HCT116 (cell line): ENCODE measurements at regions not wholly inside any gene's neighbourhood (a gene's known extent, or its start where the extent isn't known, plus 50 kb on each side); places are given as distances from the start of the nearest gene placed in this dataset.

Source experiments
- ATAC-seq: fragments of 200-7000 bp; cut with Tn5 transposase; 2 replicates; pipeline ENCODE4 v1.9.1; 2020; ENCODE audit warnings: mild to moderate bottlenecking, moderate library complexity
- BruUV-seq: library from RNA; stranded (reverse); fragments of 400-500 nt; replicated peaks from 2 replicates; lab custom pipeline; 2021; lab: Mats Ljungman, UMichigan
- CTCF ChIA-PET: fragments of 300-600 bp; sonication (Branson Sonifier 250); formaldehyde crosslinking; loops from one replicate; lab custom pipeline; 2021; ENCODE audit warnings: antibody characterized with exemption; lab: Charles Lee
- POLR2A ChIA-PET: fragments of 300-600, 350-600 bp; sonication (Branson Sonifier 250); formaldehyde crosslinking; loops from one replicate; lab custom pipeline; 2021; ENCODE audit warnings: antibody characterized with exemption; lab: Charles Lee
- RAD21 ChIA-PET, 2 experiments: fragments of 300-600 bp; sonication (Branson Sonifier 250); formaldehyde crosslinking; loops; one replicate each; lab custom pipeline; 2023; ENCODE audit warnings: low total read pairs in 2 of 2; ENCODE audit not compliant: uncharacterized antibody in 2 of 2, unreplicated experiment in 2 of 2, low non-redundant PET in 1 of 2; lab: Charles Lee
- DNase-seq: peaks from one replicate; pipeline ENCODE4 v3.0.0-alpha.2; 2010; ENCODE audit warnings: low read depth, low spot score
- H2AFZ ChIP-seq: fragments of 200-600 bp; shearing (Covaris generic), sonication (generic); 2 replicates; pipeline ENCODE4 v1.6.1; 2017; ENCODE audit warnings: low read depth, mixed run types, mixed read lengths, antibody characterized with exemption, low read length; ENCODE audit not compliant: poor library complexity, severe bottlenecking
- H3K27ac ChIP-seq: 2 replicates; pipeline ENCODE4 v1.5.1; 2012; ENCODE audit warnings: low read depth, low read length
- H3K27me3 ChIP-seq: fragments of 200-600 bp; sonication (generic); 2 replicates; pipeline ENCODE4 v1.6.1; 2016; ENCODE audit warnings: mixed run types, low read length, mixed read lengths; ENCODE audit not compliant: insufficient read depth
- H3K36me3 ChIP-seq, 2 experiments: fragments of 200-500 bp in 1 of 2; fragments of 200-600 bp in 1 of 2; sonication (Bioruptor generic) in 1 of 2; sonication (generic) in 1 of 2; 2 replicates each; pipeline versions ENCODE4 v1.5.1 to v1.6.1; 2014 to 2016; ENCODE audit warnings: low read length in 2 of 2, inconsistent platforms in 1 of 2, mixed read lengths in 1 of 2, mixed run types in 1 of 2; ENCODE audit not compliant: insufficient read depth in 2 of 2, control insufficient read depth in 1 of 2
- H3K4me1 ChIP-seq, 2 experiments: fragments of 200-600 bp in 1 of 2; sonication (generic) in 1 of 2; 2 replicates each; pipeline versions ENCODE4 v1.5.1 to v1.6.1; 2012 to 2017; ENCODE audit warnings: low read length in 2 of 2, inconsistent platforms in 1 of 2, mild to moderate bottlenecking in 1 of 2, mixed read lengths in 1 of 2, mixed run types in 1 of 2, moderate library complexity in 1 of 2; ENCODE audit not compliant: insufficient read depth in 2 of 2, control insufficient read depth in 1 of 2
- H3K4me2 ChIP-seq: fragments of 200-600 bp; sonication (generic); 2 replicates; pipeline ENCODE4 v1.6.1; 2017; ENCODE audit warnings: mixed run types, low read length, mixed read lengths
- H3K4me3 ChIP-seq, 2 experiments: fragments of 200-600 bp in 1 of 2; sonication (generic) in 1 of 2; replicated peaks in 1 of 2; 2 replicates each; pipeline ENCODE4 v1.5.1; 2011 to 2016; ENCODE audit warnings: low read length in 2 of 2, control low read depth in 1 of 2, low read depth in 1 of 2, mild to moderate bottlenecking in 1 of 2, mixed read lengths in 1 of 2, mixed run types in 1 of 2
- H3K79me2 ChIP-seq: fragments of 200-600 bp; sonication (generic); 2 replicates; pipeline ENCODE4 v1.6.1; 2017; ENCODE audit warnings: mild to moderate bottlenecking, mixed run types, low read length, moderate library complexity, mixed read lengths; ENCODE audit not compliant: insufficient read depth
- H3K9ac ChIP-seq: fragments of 200-600 bp; sonication (generic); 2 replicates; pipeline ENCODE4 v1.6.1; 2016; ENCODE audit warnings: low read length, mixed read lengths
- H3K9me2 ChIP-seq: fragments of 200-600 bp; sonication (generic), shearing (Covaris generic); 2 replicates; pipeline ENCODE4 v1.6.1; 2017; ENCODE audit warnings: mixed run types, mild to moderate bottlenecking, moderate library complexity; ENCODE audit not compliant: insufficient read depth
- H3K9me3 ChIP-seq, 2 experiments: fragments of 200-500 bp in 1 of 2; fragments of 200-600 bp in 1 of 2; sonication (Bioruptor generic) in 1 of 2; sonication (generic) in 1 of 2; 2 replicates each; pipeline ENCODE4 v1.6.1; 2014 to 2017; ENCODE audit warnings: low read length in 2 of 2, mixed read lengths in 2 of 2, inconsistent platforms in 1 of 2, low read depth in 1 of 2, mild to moderate bottlenecking in 1 of 2, mixed run types in 1 of 2, moderate library complexity in 1 of 2; ENCODE audit not compliant: control insufficient read depth in 1 of 2, insufficient read depth in 1 of 2
- H4K20me1 ChIP-seq: fragments of 200-600 bp; sonication (generic), shearing (Covaris generic); 2 replicates; pipeline ENCODE4 v1.6.1; 2017; ENCODE audit warnings: mixed run types, mild to moderate bottlenecking, moderate library complexity; ENCODE audit not compliant: insufficient read depth
- CBX3 ChIP-seq: IDR thresholded peaks from 2 replicates; pipeline ENCODE4 v1.6.1; 2012; ENCODE audit warnings: low read depth
- EGR1 ChIP-seq: IDR thresholded peaks from 2 replicates; pipeline ENCODE4 v1.6.1; 2012; ENCODE audit warnings: low read depth
- ELF1 ChIP-seq: IDR thresholded peaks from 2 replicates; pipeline ENCODE4 v1.6.1; 2012; ENCODE audit warnings: low read depth, borderline replicate concordance
- EZH2 ChIP-seq: fragments of 200-600 bp; sonication (generic); IDR thresholded peaks from 2 replicates; pipeline ENCODE4 v1.6.1; 2017; ENCODE audit warnings: antibody characterized with exemption, mixed run types
- FOSL1 ChIP-seq: IDR thresholded peaks from 2 replicates; pipeline ENCODE4 v1.6.1; 2012; ENCODE audit warnings: low read depth
- POLR2A ChIP-seq: IDR thresholded peaks from 2 replicates; pipeline ENCODE4 v1.7.0; 2011; ENCODE audit warnings: borderline replicate concordance; ENCODE audit not compliant: insufficient read depth, insufficient read length; ENCODE audit errors: extremely low read depth
- POLR2AphosphoS5 ChIP-seq: IDR thresholded peaks from 2 replicates; pipeline ENCODE4 v1.6.1; 2011; ENCODE audit warnings: mild to moderate bottlenecking, low read depth, low read length, moderate library complexity
- REST ChIP-seq: IDR thresholded peaks from 2 replicates; pipeline ENCODE4 v1.6.1; 2012; ENCODE audit warnings: low read depth
- SIN3A ChIP-seq: IDR thresholded peaks from 2 replicates; pipeline ENCODE4 v1.6.1; 2012; ENCODE audit warnings: low read depth
- TCF7L2 ChIP-seq: IDR thresholded peaks from 2 replicates; pipeline ENCODE4 v1.7.0; 2011; ENCODE audit warnings: borderline replicate concordance, inconsistent platforms; ENCODE audit not compliant: insufficient read depth, insufficient read length; ENCODE audit errors: extremely low read depth
- YY1 ChIP-seq: IDR thresholded peaks from 2 replicates; pipeline ENCODE4 v1.6.1; 2011; ENCODE audit warnings: low read length, low read depth, moderate library complexity, mild to moderate bottlenecking; ENCODE audit not compliant: insufficient replicate concordance; ENCODE audit errors: extremely low read depth
- ZBTB33 ChIP-seq: IDR thresholded peaks from 2 replicates; pipeline ENCODE4 v1.6.1; 2011; ENCODE audit warnings: mild to moderate bottlenecking, low read length, moderate library complexity; ENCODE audit not compliant: insufficient replicate concordance; ENCODE audit errors: extremely low read depth
- ZFX ChIP-seq: fragments of 450-650 bp; IDR thresholded peaks from 2 replicates; pipeline ENCODE4 v1.6.1; 2017
- ZNF274 ChIP-seq: fragments of 200-500 bp; sonication (Bioruptor generic); IDR thresholded peaks from 2 replicates; pipeline ENCODE4 v1.6.1; 2014; ENCODE audit warnings: mild to moderate bottlenecking, low read depth, low read length, inconsistent platforms
- intact Hi-C: fragments of 100-400 bp; cut with micrococcal nuclease; formaldehyde crosslinking; loops from 2 replicates; pipeline ENCODE4 v1.10.0; 2022

- Histone ChIP-seq H2AFZ (no peak overlapping the region), H3K79me2 (no peaks in the 10 kb centered on the region), H3K9ac (no peak overlapping the region), H3K4me3 (no peak overlapping the region), H4K20me1 (no peaks in the 10 kb centered on the region), H3K27me3 (peaks cover 14% of the 10 kb centered on the region), H3K9me2 (peaks cover 3% of the 10 kb centered on the region; the same call in 1 of the 2 replicates), H3K9me3 (no peaks in the 10 kb centered on the region), H3K36me3 (no peaks in the 10 kb centered on the region), H3K4me2 (no peak overlapping the region), H3K27ac (no peak overlapping the region), H3K4me1 (no peaks in the 10 kb centered on the region)
- ChIA-PET CTCF (no interaction called here), POLR2A (no interaction called here), RAD21 (no interaction called here)
- BruUV-seq: no TSS peak
- ATAC-seq (no peak), DNase-seq (no peak)
- no peak for TF ChIP-seq FOSL1
- TF ChIP-seq ZFX: no peak
- TF ChIP-seq EGR1: no peak
- TF ChIP-seq TCF7L2: no peak
- no peak for TF ChIP-seq ZBTB33
- no peak for TF ChIP-seq EZH2
- TF ChIP-seq YY1: no peak
- TF ChIP-seq SIN3A: no peak
- intact Hi-C loops: no loop called here
These were observed 421.7 kb upstream of the ZNF462 start for GRCh38 chr9:106441283-106441682.

- POLR2A ChIA-PET: no interaction called here
- H3K4me2 ChIP-seq: no peak overlapping the region
- no peak overlapping the region for H3K27ac ChIP-seq
- no peaks in the 10 kb centered on the region for H3K79me2 ChIP-seq
- H4K20me1 ChIP-seq: no peaks in the 10 kb centered on the region
- H3K36me3 ChIP-seq: no peaks in the 10 kb centered on the region
- no peak overlapping the region for H3K4me3 ChIP-seq
- TF ChIP-seq ELF1 (no peak), CBX3 (no peak), ZNF274 (no peak), POLR2AphosphoS5 (no peak), SIN3A (no peak), REST (no peak), POLR2A (no peak), ZFX (no peak)
- CTCF ChIA-PET: no interaction called here
- no peaks in the 10 kb centered on the region for H3K9me3 ChIP-seq
- H3K27me3 ChIP-seq: peaks cover 4% of the 10 kb centered on the region; the same call in 1 of the 2 replicates
- no peak overlapping the region for H2AFZ ChIP-seq
- no peaks in the 10 kb centered on the region for H3K4me1 ChIP-seq
- intact Hi-C loops: no loop called here
- no peak overlapping the region for H3K9ac ChIP-seq
- peaks cover 3% of the 10 kb centered on the region; the same call in 1 of the 2 replicates for H3K9me2 ChIP-seq
- BruUV-seq: no TSS peak
- DNase-seq: no peak
- RAD21 ChIA-PET: no interaction called here
- no peak for ATAC-seq
These were observed 419.4 kb upstream of the ZNF462 start for GRCh38 chr9:106443520-106443919.
